AG09319 (cell line): ENCODE measurements at regions not wholly inside any gene's neighbourhood (a gene's known extent, or its start where the extent isn't known, plus 50 kb on each side); places are given as distances from the start of the nearest gene placed in this dataset.
"Not testable (repeated sequence)": the region's sequence is repeated elsewhere in the genome, so short reads cannot be mapped to it uniquely, and the experiment has no call there.

ENCODE experiments used
- DNase-seq: peaks from one replicate; pipeline ENCODE4 v3.0.0-alpha.2; 2010; ENCODE audit warnings: low read depth; ENCODE audit errors: extremely low read depth
- TF ChIP-seq, protein P1 (sequence below): IDR thresholded peaks from 2 replicates; pipeline ENCODE4 v1.5.1; 2011; ENCODE audit warnings: low read depth, mild to moderate bottlenecking, inconsistent platforms, low read length, moderate library complexity

DNA sequence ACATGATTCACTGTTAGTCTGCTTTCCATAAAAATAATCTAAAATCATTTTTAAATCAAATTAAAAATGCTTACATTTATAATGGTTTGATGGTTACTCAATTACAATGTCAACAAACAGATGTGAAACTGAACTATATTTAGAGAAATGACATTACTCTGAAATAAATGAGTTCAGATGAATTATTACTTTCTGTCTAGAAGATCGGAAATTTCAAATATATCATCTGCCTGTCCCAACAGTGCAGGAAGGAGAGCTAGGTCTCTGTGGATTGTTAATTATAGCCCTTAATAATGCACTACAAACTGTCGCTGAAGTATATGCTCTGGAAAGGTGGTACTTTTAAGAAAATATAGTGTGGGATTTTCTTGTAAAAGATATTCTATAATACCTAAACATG is 109.8 kb downstream of the DSEL start:
- TF ChIP-seq, protein P1, sequence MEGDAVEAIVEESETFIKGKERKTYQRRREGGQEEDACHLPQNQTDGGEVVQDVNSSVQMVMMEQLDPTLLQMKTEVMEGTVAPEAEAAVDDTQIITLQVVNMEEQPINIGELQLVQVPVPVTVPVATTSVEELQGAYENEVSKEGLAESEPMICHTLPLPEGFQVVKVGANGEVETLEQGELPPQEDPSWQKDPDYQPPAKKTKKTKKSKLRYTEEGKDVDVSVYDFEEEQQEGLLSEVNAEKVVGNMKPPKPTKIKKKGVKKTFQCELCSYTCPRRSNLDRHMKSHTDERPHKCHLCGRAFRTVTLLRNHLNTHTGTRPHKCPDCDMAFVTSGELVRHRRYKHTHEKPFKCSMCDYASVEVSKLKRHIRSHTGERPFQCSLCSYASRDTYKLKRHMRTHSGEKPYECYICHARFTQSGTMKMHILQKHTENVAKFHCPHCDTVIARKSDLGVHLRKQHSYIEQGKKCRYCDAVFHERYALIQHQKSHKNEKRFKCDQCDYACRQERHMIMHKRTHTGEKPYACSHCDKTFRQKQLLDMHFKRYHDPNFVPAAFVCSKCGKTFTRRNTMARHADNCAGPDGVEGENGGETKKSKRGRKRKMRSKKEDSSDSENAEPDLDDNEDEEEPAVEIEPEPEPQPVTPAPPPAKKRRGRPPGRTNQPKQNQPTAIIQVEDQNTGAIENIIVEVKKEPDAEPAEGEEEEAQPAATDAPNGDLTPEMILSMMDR, result no peak
- DNase-seq, result no peak

DNA sequence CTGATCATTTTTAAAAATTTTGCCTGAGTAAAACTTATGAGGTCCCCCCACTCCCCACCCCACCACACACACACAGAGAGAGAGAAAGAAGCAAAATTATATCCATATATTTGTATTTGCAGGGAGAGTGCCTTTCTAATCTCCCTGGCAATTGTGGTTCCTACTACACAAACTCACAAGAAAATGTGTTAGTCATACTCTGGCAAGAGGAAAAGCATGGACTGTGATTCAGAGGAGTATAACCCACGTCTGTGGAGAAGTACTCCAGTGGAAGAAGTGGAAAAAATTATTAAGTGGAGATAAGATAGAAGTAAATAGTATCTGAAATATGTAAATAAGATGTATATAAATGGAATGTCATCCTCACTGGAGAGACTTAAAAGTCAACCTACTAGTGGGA is 114.0 kb downstream of the DSEL start:
- TF ChIP-seq, protein P1, result no peak
- DNase-seq, result no peak

DNA sequence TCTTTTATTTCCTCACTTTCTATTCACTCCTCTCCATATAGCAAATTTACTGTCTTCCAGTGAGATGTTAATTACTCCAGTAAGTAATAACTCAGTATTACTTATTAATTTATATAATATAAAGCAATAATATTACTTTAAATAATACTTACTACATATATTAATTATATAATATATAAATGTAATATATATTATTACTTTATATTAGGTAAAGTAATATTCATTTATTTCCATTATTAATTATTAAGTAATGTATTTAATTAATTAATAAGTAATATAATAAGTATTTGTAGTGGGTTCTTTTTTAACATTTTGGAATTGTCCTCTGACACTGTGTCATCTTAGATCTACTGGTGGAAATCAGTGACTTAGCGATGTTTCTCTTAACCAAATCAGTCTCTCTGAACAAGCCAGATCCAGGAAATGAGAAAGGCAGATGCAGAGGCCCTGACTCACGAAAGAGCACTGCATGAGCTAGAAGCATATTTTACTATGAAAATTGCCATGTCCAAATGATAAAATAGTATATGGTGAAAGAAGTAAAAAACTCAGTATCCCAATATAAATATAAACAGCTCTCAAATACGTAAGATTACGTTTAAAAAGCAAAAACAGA is 115.9 kb downstream of the DSEL start:
- DNase-seq, result no peak
- TF ChIP-seq, protein P1, result no peak

DNA sequence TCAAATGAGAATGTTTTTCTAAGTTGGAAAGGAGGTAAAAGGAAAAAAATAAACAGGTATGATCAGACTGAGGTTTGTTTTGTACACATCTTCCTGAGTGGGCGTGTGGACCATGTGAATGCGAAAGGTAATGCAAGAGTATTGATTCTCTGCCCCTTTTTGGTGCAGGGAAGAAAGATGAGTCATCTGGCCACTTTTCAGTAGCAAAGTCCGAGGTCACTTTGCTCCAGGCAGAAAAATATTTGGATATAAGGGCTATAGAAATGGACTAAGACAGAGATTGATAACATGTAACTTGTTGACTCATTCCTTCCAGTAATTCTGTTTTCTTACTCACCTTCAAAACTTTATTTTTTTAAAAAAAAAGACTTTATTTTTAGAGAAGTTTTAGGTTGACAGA is 130.5 kb downstream of the DSEL start:
- DNase-seq, result no peak
- TF ChIP-seq, protein P1, result no peak

DNA sequence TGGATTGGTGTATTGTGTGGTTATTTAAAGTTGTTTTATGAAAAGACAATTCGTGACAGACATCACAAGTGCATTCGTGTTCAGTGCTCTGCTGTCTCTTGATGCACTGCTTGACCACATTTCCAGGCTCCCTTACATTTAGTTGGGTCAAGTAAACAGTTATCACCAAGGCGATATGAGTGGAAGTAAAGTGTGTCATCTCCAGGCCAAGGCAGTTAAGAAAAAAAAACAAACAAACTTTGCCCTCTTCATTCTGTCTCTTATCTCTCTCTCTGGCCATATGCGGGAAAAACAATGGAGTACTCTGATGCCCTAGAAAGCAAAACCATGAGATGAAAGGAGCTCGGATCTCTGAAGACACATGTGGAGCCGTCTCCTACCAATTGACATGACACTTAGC is 131.1 kb downstream of the DSEL start:
- no peak for DNase-seq
- TF ChIP-seq, protein P1, result no peak

DNA sequence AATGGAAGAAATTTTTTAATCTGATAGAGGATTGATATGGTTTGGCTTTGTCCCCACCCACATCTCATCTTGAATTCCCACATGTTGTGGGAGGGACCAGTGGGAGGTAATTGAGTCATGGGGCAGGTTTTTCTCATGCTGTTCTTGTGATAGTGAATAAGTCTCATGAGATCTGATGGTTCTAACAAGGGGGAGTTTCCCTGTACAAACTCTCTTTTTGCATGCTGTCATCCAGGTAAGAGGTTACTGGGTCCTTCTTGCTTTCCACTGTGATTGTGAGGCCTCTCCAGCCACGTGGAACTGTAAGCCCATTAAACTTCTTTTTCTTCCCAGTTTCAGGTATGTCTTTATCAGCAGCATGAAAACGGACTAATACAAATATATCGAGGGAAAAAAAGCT is 132.5 kb downstream of the DSEL start:
- DNase-seq, result not testable (repeated sequence)

DNA sequence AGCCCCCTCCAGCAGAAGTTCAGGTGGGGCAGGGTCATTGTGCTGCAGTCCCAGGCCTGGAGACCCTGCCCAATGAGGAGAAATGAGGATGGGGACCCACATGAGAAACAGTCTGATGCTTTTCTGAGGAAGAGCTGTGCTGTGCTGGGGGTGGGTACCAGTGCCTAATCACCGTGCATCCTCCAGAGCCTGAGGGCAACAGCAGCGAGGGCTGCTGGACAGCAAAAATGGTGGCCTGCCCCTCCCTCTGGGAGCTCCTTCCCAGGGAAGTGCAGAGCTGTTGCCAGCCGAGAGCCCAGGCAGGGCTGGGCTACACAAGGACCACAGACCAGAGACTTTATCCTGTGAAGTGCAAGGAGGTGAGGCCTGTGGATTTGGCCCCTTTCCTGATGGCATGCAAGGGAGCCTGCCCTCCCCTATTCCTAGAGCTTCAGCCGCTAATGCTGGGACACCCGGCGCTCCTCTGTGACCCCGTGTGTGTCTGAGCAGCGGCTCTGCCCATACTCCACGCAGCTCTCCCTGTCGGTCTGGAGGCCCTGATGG is 134.8 kb downstream of the DSEL start:
- TF ChIP-seq, protein P1, result no peak

DNA sequence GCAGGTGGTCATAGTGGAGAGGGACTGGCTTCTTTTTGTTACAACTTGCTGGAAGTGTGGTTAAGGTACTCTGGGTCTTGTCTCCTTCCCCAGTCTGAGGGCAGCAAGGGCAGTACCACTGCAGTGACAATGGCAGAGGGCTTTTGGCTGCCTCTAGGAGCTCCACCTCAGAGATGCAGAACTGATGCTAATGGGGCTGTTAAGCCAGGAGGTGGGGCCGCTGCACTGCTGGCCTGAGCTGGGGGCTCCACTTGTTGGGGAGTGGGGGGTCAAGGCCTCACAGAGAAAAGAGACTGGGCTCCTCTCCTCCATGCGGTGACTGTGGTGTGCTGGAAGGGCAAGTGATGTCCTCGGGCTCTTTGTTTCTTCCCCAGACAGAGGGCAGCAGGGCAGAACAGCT is 135.7 kb downstream of the DSEL start:
- no peak for DNase-seq
- TF ChIP-seq, protein P1, result no peak

More for the DNA sequence above, 134.8 kb downstream of the DSEL start:
- no peak for DNase-seq
